OCI-LY3 (cell line): ENCODE measurements at regions not wholly inside any gene's neighbourhood (a gene's known extent, or its start where the extent isn't known, plus 50 kb on each side); places are given as distances from the start of the nearest gene placed in this dataset.

Source experiments
- EZH2phosphoT487 ChIP-seq: fragments of 200-600 bp; shearing (Covaris generic); IDR thresholded peaks from 2 replicates; pipeline ENCODE4 v1.6.1; 2018; ENCODE audit warnings: antibody characterized with exemption, mixed run types, low read depth
- TF ChIP-seq, protein P1 (sequence below): fragments of 200-600, 300-600 bp; sonication (generic); IDR thresholded peaks from 2 replicates; pipeline ENCODE4 v1.5.1; 2014; ENCODE audit warnings: antibody characterized with exemption, low read length, low read depth

DNA sequence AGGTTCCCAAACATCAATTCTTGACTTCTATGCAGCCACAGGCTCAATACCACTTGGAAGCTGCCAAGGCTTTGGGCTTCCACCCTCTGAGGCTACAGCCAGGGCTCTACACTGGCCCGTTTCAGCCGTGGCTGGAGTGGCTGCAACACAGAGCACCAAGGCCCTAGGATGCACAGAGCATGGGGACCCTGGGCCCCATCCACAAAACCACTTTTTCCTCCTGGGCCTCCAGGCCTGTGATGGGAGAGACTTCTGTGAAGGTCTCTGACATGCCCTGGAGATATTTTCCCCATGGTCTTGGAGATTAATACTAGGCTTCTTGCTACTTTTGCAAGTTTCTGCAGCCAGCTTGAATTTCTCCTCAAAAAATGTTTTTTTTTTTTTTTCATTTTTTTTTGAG lies 655.4 kb upstream of the ZP4 start:
- TF ChIP-seq, protein P1, sequence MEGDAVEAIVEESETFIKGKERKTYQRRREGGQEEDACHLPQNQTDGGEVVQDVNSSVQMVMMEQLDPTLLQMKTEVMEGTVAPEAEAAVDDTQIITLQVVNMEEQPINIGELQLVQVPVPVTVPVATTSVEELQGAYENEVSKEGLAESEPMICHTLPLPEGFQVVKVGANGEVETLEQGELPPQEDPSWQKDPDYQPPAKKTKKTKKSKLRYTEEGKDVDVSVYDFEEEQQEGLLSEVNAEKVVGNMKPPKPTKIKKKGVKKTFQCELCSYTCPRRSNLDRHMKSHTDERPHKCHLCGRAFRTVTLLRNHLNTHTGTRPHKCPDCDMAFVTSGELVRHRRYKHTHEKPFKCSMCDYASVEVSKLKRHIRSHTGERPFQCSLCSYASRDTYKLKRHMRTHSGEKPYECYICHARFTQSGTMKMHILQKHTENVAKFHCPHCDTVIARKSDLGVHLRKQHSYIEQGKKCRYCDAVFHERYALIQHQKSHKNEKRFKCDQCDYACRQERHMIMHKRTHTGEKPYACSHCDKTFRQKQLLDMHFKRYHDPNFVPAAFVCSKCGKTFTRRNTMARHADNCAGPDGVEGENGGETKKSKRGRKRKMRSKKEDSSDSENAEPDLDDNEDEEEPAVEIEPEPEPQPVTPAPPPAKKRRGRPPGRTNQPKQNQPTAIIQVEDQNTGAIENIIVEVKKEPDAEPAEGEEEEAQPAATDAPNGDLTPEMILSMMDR = no peak
- TF ChIP-seq EZH2phosphoT487 = no peak
